Stimulated activated CD8-positive, alpha-beta memory T cell treated with anti-CD3 and anti-CD28 coated beads, Interleukin-12 subunit alpha, Interleukin-12 subunit beta, amount 100 ng/mL, for 24 hours (primary cell): ENCODE measurements at regions not wholly inside any gene's neighbourhood (a gene's known extent, or its start where the extent isn't known, plus 50 kb on each side); places are given as distances from the start of the nearest gene placed in this dataset.

Source experiments
- DNase-seq: peaks from one replicate; pipeline ENCODE4 v3.0.0-alpha.2; 2020; ENCODE audit errors: extremely low read depth

GRCh38 chr4:26137288-26137687, 183.5 kb upstream of the RBPJ start:
- no peak for DNase-seq

GRCh38 chr4:26139310-26139924, 181.4 kb upstream of the RBPJ start:
- no peak for DNase-seq

- no peak for DNase-seq
These were observed 180.5 kb upstream of the RBPJ start for GRCh38 chr4:26140150-26140898.

GRCh38 chr4:26141051-26141721, 179.6 kb upstream of the RBPJ start:
- DNase-seq = no peak

GRCh38 chr4:26141911-26142638, 178.7 kb upstream of the RBPJ start:
- no peak for DNase-seq

GRCh38 chr4:26144526-26145155, 176.2 kb upstream of the RBPJ start:
- no peak for DNase-seq

- no peak for DNase-seq
These were observed 175.6 kb upstream of the RBPJ start for GRCh38 chr4:26145212-26145611.

- no peak for DNase-seq
These were observed 171.9 kb upstream of the RBPJ start for GRCh38 chr4:26148927-26149326.

GRCh38 chr4:26150948-26151347, 169.9 kb upstream of the RBPJ start:
- DNase-seq = no peak

- no peak for DNase-seq
These were observed 169.2 kb upstream of the RBPJ start for GRCh38 chr4:26151615-26152014.

- no peak for DNase-seq
These were observed 168.8 kb upstream of the RBPJ start for GRCh38 chr4:26152056-26152455.

- DNase-seq = no peak
These were observed 163.3 kb upstream of the RBPJ start for GRCh38 chr4:26157541-26157940.

- DNase-seq = no peak
These were observed 160.2 kb upstream of the RBPJ start for GRCh38 chr4:26160591-26160990.

GRCh38 chr4:26161030-26161824, 159.6 kb upstream of the RBPJ start:
- no peak for DNase-seq

GRCh38 chr4:26162101-26162500, 158.7 kb upstream of the RBPJ start:
- no peak for DNase-seq

GRCh38 chr4:26163425-26164362, 157.1 kb upstream of the RBPJ start:
- no peak for DNase-seq

GRCh38 chr4:26171501-26171900, 149.3 kb upstream of the RBPJ start:
- no peak for DNase-seq

GRCh38 chr4:26171941-26172340, 148.9 kb upstream of the RBPJ start:
- no peak for DNase-seq

GRCh38 chr4:26173619-26174018, 147.2 kb upstream of the RBPJ start:
- no peak for DNase-seq

GRCh38 chr4:26174027-26174426, 146.8 kb upstream of the RBPJ start:
- no peak for DNase-seq
